Neural cell (in vitro differentiated cells): ENCODE measurements at regions not wholly inside any gene's neighbourhood (a gene's known extent, or its start where the extent isn't known, plus 50 kb on each side); places are given as distances from the start of the nearest gene placed in this dataset.

ENCODE experiments used
- H2AFZ ChIP-seq: fragments of 200-600, 300-800 bp; sonication (generic), shearing (Covaris generic); 2 replicates; pipeline ENCODE4 v1.6.0; 2014; ENCODE audit warnings: low read depth, mild to moderate bottlenecking, antibody characterized with exemption, low read length, moderate library complexity
- H3F3A ChIP-seq: fragments of 200-600 bp; shearing (Covaris generic); 2 replicates; pipeline ENCODE4 v1.6.1; 2016; ENCODE audit warnings: mild to moderate bottlenecking, moderate library complexity, mixed read lengths, antibody characterized with exemption, low read length; ENCODE audit not compliant: insufficient read depth, poor library complexity, severe bottlenecking
- H3K27ac ChIP-seq: fragments of 200-600, 300-800 bp; sonication (generic), shearing (Covaris generic); 2 replicates; pipeline ENCODE4 v1.5.1; 2014; ENCODE audit warnings: mild to moderate bottlenecking, low read length, moderate library complexity
- H3K27me3 ChIP-seq: fragments of 300-800, 200-600 bp; sonication (generic), shearing (Covaris generic); 2 replicates; pipeline ENCODE4 v1.6.0; 2014; ENCODE audit warnings: mild to moderate bottlenecking, low read depth, low read length, moderate library complexity; ENCODE audit not compliant: insufficient read depth
- H3K36me3 ChIP-seq: fragments of 300-800, 200-600 bp; sonication (generic), shearing (Covaris generic); 2 replicates; pipeline ENCODE4 v1.5.1; 2014; ENCODE audit warnings: mild to moderate bottlenecking, antibody characterized with exemption, low read length, moderate library complexity; ENCODE audit not compliant: insufficient read depth
- H3K4me2 ChIP-seq: fragments of 300-800, 200-600 bp; sonication (generic), shearing (Covaris generic); 2 replicates; pipeline ENCODE4 v1.6.0; 2014; ENCODE audit warnings: mild to moderate bottlenecking, low read length
- H3K4me3 ChIP-seq: fragments of 300-800, 200-600 bp; sonication (generic), shearing (Covaris generic); 2 replicates; pipeline ENCODE4 v1.5.1; 2014; ENCODE audit warnings: mild to moderate bottlenecking, low read length, moderate library complexity
- H3K79me2 ChIP-seq: fragments of 200-600 bp; shearing (Covaris generic); replicated peaks from 2 replicates; pipeline ENCODE4 v1.6.0; 2014; ENCODE audit warnings: mild to moderate bottlenecking, low read length, moderate library complexity; ENCODE audit not compliant: insufficient read depth
- H3K9ac ChIP-seq: fragments of 300-800, 200-600 bp; sonication (generic), shearing (Covaris generic); 2 replicates; pipeline ENCODE4 v1.6.1; 2016; ENCODE audit warnings: mild to moderate bottlenecking, low read length, mixed read lengths
- H3K9me2 ChIP-seq: fragments of 200-600 bp; shearing (Covaris generic); 2 replicates; pipeline ENCODE4 v1.6.1; 2016; ENCODE audit warnings: mild to moderate bottlenecking, low read length, mixed read lengths; ENCODE audit not compliant: insufficient read depth
- H3K9me3 ChIP-seq: fragments of 200-600, 300-800 bp; sonication (generic), shearing (Covaris generic); 2 replicates; pipeline ENCODE4 v1.6.1; 2016; ENCODE audit warnings: mild to moderate bottlenecking, mixed run types, low read length, moderate library complexity, mixed read lengths
- H4K20me1 ChIP-seq: fragments of 200-600 bp; shearing (Covaris generic); 2 replicates; pipeline ENCODE4 v1.6.1; 2016; ENCODE audit warnings: mild to moderate bottlenecking, mixed run types; ENCODE audit not compliant: insufficient read depth
- EP300 ChIP-seq: fragments of 450-650 bp; conservative IDR thresholded peaks from 2 replicates; pipeline ENCODE4 v1.6.1; 2014; ENCODE audit warnings: antibody characterized with exemption, mild to moderate bottlenecking, moderate library complexity; ENCODE audit not compliant: poor library complexity, severe bottlenecking
- EZH2 ChIP-seq: fragments of 200-600, 300-800 bp; shearing (Covaris generic), sonication (generic); IDR thresholded peaks from 2 replicates; pipeline ENCODE4 v1.6.1; 2014; ENCODE audit warnings: antibody characterized with exemption, low read length, borderline replicate concordance, mild to moderate bottlenecking; ENCODE audit not compliant: insufficient read depth, poor library complexity, severe bottlenecking
- MXI1 ChIP-seq: fragments of 450-650 bp; conservative IDR thresholded peaks from 2 replicates; pipeline ENCODE4 v1.6.1; 2014; ENCODE audit warnings: antibody characterized with exemption, mild to moderate bottlenecking; ENCODE audit not compliant: poor library complexity, severe bottlenecking
- POLR2AphosphoS5 ChIP-seq: IDR thresholded peaks from 2 replicates; pipeline ENCODE4 v1.6.1; 2012
- RAD21 ChIP-seq: fragments of 450-650 bp; conservative IDR thresholded peaks from 2 replicates; pipeline ENCODE4 v1.6.1; 2014; ENCODE audit warnings: antibody characterized with exemption, mild to moderate bottlenecking, moderate library complexity
- SMC3 ChIP-seq: fragments of 450-650 bp; conservative IDR thresholded peaks from 2 replicates; pipeline ENCODE4 v1.6.1; 2014; ENCODE audit warnings: antibody characterized with exemption, mild to moderate bottlenecking, moderate library complexity; ENCODE audit not compliant: poor library complexity
- TAF1 ChIP-seq: IDR thresholded peaks from 2 replicates; pipeline ENCODE4 v1.6.1; 2012; ENCODE audit warnings: low read depth
- TF ChIP-seq, protein P1 (sequence below): fragments of 450-650 bp; IDR thresholded peaks from 2 replicates; pipeline ENCODE4 v1.5.1; 2014; ENCODE audit warnings: antibody characterized with exemption, mild to moderate bottlenecking, moderate library complexity; ENCODE audit not compliant: poor library complexity, severe bottlenecking
- TF ChIP-seq, protein P2 (sequence below): IDR thresholded peaks from 2 replicates; pipeline ENCODE4 v1.6.1; 2012; ENCODE audit warnings: borderline replicate concordance

GRCh38 chr10:2618690-2619089 is 448.7 kb upstream of the PFKP start:
- H3K4me3 ChIP-seq, result no peak overlapping the region

GRCh38 chr10:2616215-2616614 is 451.1 kb upstream of the PFKP start:
- H3K79me2 ChIP-seq, result no peaks in the 10 kb centered on the region

More at GRCh38 chr10:2618690-2619089, 448.7 kb upstream of the PFKP start:
- Histone ChIP-seq H3K9me2 (no peaks in the 10 kb centered on the region), H3K27ac (no peak overlapping the region), H3K27me3 (no peaks in the 10 kb centered on the region), H3K36me3 (no peaks in the 10 kb centered on the region), H3F3A (no peaks in the 10 kb centered on the region), H3K9ac (no peak overlapping the region), H3K4me2 (no peak overlapping the region), H3K79me2 (no peaks in the 10 kb centered on the region), H4K20me1 (no peaks in the 10 kb centered on the region), H2AFZ (no peak overlapping the region), H3K9me3 (no peaks in the 10 kb centered on the region)
- TF ChIP-seq SMC3 (no peak), EZH2 (no peak), RAD21 (no peak), EP300 (no peak), TAF1 (no peak), POLR2AphosphoS5 (no peak), MXI1 (no peak)
- TF ChIP-seq, protein P1, sequence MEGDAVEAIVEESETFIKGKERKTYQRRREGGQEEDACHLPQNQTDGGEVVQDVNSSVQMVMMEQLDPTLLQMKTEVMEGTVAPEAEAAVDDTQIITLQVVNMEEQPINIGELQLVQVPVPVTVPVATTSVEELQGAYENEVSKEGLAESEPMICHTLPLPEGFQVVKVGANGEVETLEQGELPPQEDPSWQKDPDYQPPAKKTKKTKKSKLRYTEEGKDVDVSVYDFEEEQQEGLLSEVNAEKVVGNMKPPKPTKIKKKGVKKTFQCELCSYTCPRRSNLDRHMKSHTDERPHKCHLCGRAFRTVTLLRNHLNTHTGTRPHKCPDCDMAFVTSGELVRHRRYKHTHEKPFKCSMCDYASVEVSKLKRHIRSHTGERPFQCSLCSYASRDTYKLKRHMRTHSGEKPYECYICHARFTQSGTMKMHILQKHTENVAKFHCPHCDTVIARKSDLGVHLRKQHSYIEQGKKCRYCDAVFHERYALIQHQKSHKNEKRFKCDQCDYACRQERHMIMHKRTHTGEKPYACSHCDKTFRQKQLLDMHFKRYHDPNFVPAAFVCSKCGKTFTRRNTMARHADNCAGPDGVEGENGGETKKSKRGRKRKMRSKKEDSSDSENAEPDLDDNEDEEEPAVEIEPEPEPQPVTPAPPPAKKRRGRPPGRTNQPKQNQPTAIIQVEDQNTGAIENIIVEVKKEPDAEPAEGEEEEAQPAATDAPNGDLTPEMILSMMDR, result no peak
- TF ChIP-seq, protein P2, sequence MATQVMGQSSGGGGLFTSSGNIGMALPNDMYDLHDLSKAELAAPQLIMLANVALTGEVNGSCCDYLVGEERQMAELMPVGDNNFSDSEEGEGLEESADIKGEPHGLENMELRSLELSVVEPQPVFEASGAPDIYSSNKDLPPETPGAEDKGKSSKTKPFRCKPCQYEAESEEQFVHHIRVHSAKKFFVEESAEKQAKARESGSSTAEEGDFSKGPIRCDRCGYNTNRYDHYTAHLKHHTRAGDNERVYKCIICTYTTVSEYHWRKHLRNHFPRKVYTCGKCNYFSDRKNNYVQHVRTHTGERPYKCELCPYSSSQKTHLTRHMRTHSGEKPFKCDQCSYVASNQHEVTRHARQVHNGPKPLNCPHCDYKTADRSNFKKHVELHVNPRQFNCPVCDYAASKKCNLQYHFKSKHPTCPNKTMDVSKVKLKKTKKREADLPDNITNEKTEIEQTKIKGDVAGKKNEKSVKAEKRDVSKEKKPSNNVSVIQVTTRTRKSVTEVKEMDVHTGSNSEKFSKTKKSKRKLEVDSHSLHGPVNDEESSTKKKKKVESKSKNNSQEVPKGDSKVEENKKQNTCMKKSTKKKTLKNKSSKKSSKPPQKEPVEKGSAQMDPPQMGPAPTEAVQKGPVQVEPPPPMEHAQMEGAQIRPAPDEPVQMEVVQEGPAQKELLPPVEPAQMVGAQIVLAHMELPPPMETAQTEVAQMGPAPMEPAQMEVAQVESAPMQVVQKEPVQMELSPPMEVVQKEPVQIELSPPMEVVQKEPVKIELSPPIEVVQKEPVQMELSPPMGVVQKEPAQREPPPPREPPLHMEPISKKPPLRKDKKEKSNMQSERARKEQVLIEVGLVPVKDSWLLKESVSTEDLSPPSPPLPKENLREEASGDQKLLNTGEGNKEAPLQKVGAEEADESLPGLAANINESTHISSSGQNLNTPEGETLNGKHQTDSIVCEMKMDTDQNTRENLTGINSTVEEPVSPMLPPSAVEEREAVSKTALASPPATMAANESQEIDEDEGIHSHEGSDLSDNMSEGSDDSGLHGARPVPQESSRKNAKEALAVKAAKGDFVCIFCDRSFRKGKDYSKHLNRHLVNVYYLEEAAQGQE, result no peak

More at GRCh38 chr10:2616215-2616614, 451.1 kb upstream of the PFKP start:
- Histone ChIP-seq H3F3A (no peaks in the 10 kb centered on the region), H3K27ac (no peak overlapping the region), H4K20me1 (no peaks in the 10 kb centered on the region), H3K4me2 (no peak overlapping the region), H3K36me3 (no peaks in the 10 kb centered on the region), H2AFZ (no peak overlapping the region), H3K27me3 (no peaks in the 10 kb centered on the region), H3K9ac (no peak overlapping the region), H3K9me3 (no peaks in the 10 kb centered on the region), H3K9me2 (no peaks in the 10 kb centered on the region), H3K4me3 (no peak overlapping the region)
- TF ChIP-seq, protein P2, result no peak
- TF ChIP-seq SMC3, result no peak
- no peak for TF ChIP-seq MXI1
- no peak for TF ChIP-seq TAF1
- TF ChIP-seq EZH2, result no peak
- no peak for TF ChIP-seq EP300
- no peak for TF ChIP-seq RAD21
